IMR-90 (cell line): ENCODE measurements at regions not wholly inside any gene's neighbourhood (a gene's known extent, or its start where the extent isn't known, plus 50 kb on each side); places are given as distances from the start of the nearest gene placed in this dataset.

Source experiments
- ATAC-seq: fragments of 200-7000 bp; cut with Tn5 transposase; 2 replicates; pipeline ENCODE4 v1.9.1; 2020; ENCODE audit warnings: low read depth, mild to moderate bottlenecking, moderate library complexity
- BruUV-seq: library from RNA; stranded (reverse); fragments of 400-500 nt; replicated peaks from 2 replicates; lab custom pipeline; 2021; lab: Mats Ljungman, UMichigan
- CTCF ChIA-PET: fragments of 300-600 bp; formaldehyde crosslinking; extraction: SDS; loops from one replicate; lab custom pipeline; 2021; ENCODE audit warnings: antibody characterized with exemption; lab: Yijun Ruan, JAX
- POLR2A ChIA-PET: fragments of 300-600 bp; sonication (Branson Sonifier 250); formaldehyde crosslinking; loops from one replicate; lab custom pipeline; 2022; ENCODE audit warnings: antibody characterized with exemption; ENCODE audit not compliant: unreplicated experiment; lab: Charles Lee
- DNase-seq: peaks from one replicate; pipeline ENCODE4 v3.0.0; 2013
- H2AFZ ChIP-seq: replicated peaks from 2 replicates; pipeline ENCODE3; 2013; ENCODE audit warnings: low read length, mild to moderate bottlenecking; ENCODE audit not compliant: poor library complexity
- H2AK5ac ChIP-seq: 2 replicates; pipeline ENCODE4 v1.6.1; 2013; ENCODE audit warnings: low read depth, low read length, inconsistent platforms
- H2AK9ac ChIP-seq: replicated peaks from 2 replicates; pipeline ENCODE3; 2013; ENCODE audit warnings: mild to moderate bottlenecking, low read depth, low read length, moderate library complexity; ENCODE audit not compliant: poor library complexity
- H2BK120ac ChIP-seq: 2 replicates; pipeline ENCODE4 v1.6.1; 2013; ENCODE audit warnings: low read depth, low read length, inconsistent platforms
- H2BK15ac ChIP-seq: 3 replicates; pipeline ENCODE4 v1.6.1; 2013; ENCODE audit warnings: low read depth, low read length, inconsistent platforms
- H2BK20ac ChIP-seq: 2 replicates; pipeline ENCODE4 v1.6.1; 2013; ENCODE audit warnings: low read depth, mild to moderate bottlenecking, inconsistent platforms, low read length, moderate library complexity
- H2BK5ac ChIP-seq: 2 replicates; pipeline ENCODE4 v1.6.1; 2013; ENCODE audit warnings: mild to moderate bottlenecking, low read depth, low read length, inconsistent platforms; ENCODE audit not compliant: poor library complexity, severe bottlenecking
- H3K14ac ChIP-seq: replicated peaks from 2 replicates; pipeline ENCODE4 v1.6.1; 2013; ENCODE audit warnings: low read depth, low read length, inconsistent platforms
- H3K18ac ChIP-seq: 2 replicates; pipeline ENCODE4 v1.6.1; 2013; ENCODE audit warnings: low read depth, low read length, control low read depth
- H3K23ac ChIP-seq: 2 replicates; pipeline ENCODE4 v1.6.1; 2013; ENCODE audit warnings: low read depth, low read length, inconsistent platforms
- H3K27ac ChIP-seq: 2 replicates; pipeline ENCODE4 v1.5.1; 2013; ENCODE audit warnings: mild to moderate bottlenecking, control low read depth, low read length; ENCODE audit not compliant: insufficient read depth
- H3K27me3 ChIP-seq: 2 replicates; pipeline ENCODE4 v1.6.1; 2013; ENCODE audit warnings: low read length; ENCODE audit not compliant: control insufficient read depth, insufficient read depth
- H3K36me3 ChIP-seq: 2 replicates; pipeline ENCODE4 v1.6.1; 2013; ENCODE audit warnings: low read length, mixed read lengths; ENCODE audit not compliant: control insufficient read depth, insufficient read depth
- H3K4ac ChIP-seq: 2 replicates; pipeline ENCODE4 v1.6.1; 2013; ENCODE audit warnings: low read depth, low read length, inconsistent platforms
- H3K4me1 ChIP-seq: 2 replicates; pipeline ENCODE4 v1.6.1; 2013; ENCODE audit warnings: low read length, mixed read lengths; ENCODE audit not compliant: control insufficient read depth, insufficient read depth
- H3K4me2 ChIP-seq: 2 replicates; pipeline ENCODE4 v1.6.1; 2013; ENCODE audit warnings: low read depth, mild to moderate bottlenecking, control low read depth, low read length, moderate library complexity
- H3K4me3 ChIP-seq: 2 replicates; pipeline ENCODE4 v1.5.1; 2013; ENCODE audit warnings: low read depth, mild to moderate bottlenecking, control low read depth, low read length, moderate library complexity; ENCODE audit not compliant: insufficient read depth
- H3K56ac ChIP-seq: 2 replicates; pipeline ENCODE4 v1.6.1; 2013; ENCODE audit warnings: low read length, inconsistent platforms; ENCODE audit not compliant: insufficient read depth; ENCODE audit errors: extremely low read depth
- H3K79me1 ChIP-seq, 2 experiments: 2 replicates each; pipeline ENCODE4 v1.6.1; 2013; ENCODE audit warnings: low read length in 2 of 2, inconsistent platforms in 1 of 2, low read depth in 1 of 2
- H3K9ac ChIP-seq: 2 replicates; pipeline ENCODE4 v1.6.1; 2013; ENCODE audit warnings: low read depth, low read length, control low read depth
- H3K9me1 ChIP-seq: 2 replicates; pipeline ENCODE4 v1.6.1; 2013; ENCODE audit warnings: low read length, inconsistent platforms; ENCODE audit not compliant: insufficient read depth
- H3K9me3 ChIP-seq: 2 replicates; pipeline ENCODE4 v1.6.1; 2013; ENCODE audit warnings: low read length; ENCODE audit not compliant: control insufficient read depth, insufficient read depth
- H4K20me1 ChIP-seq: 2 replicates; pipeline ENCODE4 v1.6.1; 2013; ENCODE audit warnings: low read length, inconsistent platforms; ENCODE audit not compliant: insufficient read depth
- H4K5ac ChIP-seq: 2 replicates; pipeline ENCODE4 v1.6.1; 2013; ENCODE audit warnings: mild to moderate bottlenecking, low read depth, low read length, control low read depth
- H4K8ac ChIP-seq, 2 experiments: 2 replicates each; pipeline ENCODE4 v1.6.1; 2013; ENCODE audit warnings: low read depth in 2 of 2, low read length in 2 of 2, control low read depth in 1 of 2, inconsistent platforms in 1 of 2
- H4K91ac ChIP-seq: 2 replicates; pipeline ENCODE4 v1.6.1; 2013; ENCODE audit warnings: low read depth, low read length, inconsistent platforms; ENCODE audit not compliant: insufficient read depth
- BHLHE40 ChIP-seq: fragments of 150-350 bp; IDR thresholded peaks from 2 replicates; pipeline ENCODE4 v1.6.1; 2016; ENCODE audit warnings: mild to moderate bottlenecking, low read depth, low read length
- MAFK ChIP-seq: IDR thresholded peaks from 2 replicates; pipeline ENCODE4 v1.6.1; 2012; ENCODE audit warnings: low read depth, low read length, improper control_type of control experiment
- WGBS, 2 experiments: methylation state at CpG; one replicate each; pipeline versions ENCODE4 v1.1.5 to v1.1.7; 2013; ENCODE audit warnings: missing lambda C conversion rate in 2 of 2; ENCODE audit not compliant: insufficient read length in 1 of 2; ENCODE audit errors: extremely low coverage in 2 of 2; 5-methylcytosine and 5-hydroxymethylcytosine counted together
- dilution Hi-C: fragments of 300-500 bp; cut with HindIII; formaldehyde crosslinking; loops from one replicate; pipeline ENCODE4 v1.14.3; 2018; ENCODE audit warnings: low sequenced_read_pairs; ENCODE audit not compliant: unreplicated experiment
- in situ Hi-C: fragments of 300-500 bp; cut with MboI; formaldehyde crosslinking; loops from 3 replicates; pipeline ENCODE4 v1.14.3; 2019; ENCODE audit warnings: low sequenced_read_pairs, inconsistent platforms, mixed read lengths
- intact Hi-C: fragments of 100-400 bp; cut with micrococcal nuclease; formaldehyde crosslinking; loops from 2 replicates; pipeline ENCODE4 v1.10.0; 2022

DNA sequence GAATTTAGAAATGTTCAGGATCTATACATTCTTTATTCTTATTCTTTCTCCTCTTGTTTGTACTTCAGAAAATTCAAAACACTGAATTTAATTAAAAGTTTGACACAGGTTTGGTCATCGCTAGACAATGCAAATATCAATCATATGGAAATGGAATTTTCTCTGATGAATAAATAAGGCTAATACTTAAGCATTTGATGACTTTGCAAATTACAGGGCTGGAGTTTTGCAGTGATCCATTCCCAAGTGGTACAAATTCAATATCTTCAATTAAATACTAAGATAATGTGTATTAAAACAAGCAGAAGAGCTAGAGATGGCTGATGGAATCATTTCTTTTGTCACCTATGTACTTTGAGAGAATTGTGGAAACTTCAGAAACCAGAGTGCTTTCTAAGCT, 439.6 kb downstream of the DYNC2H1 start:
- Histone ChIP-seq H2BK20ac (no peak overlapping the region), H3K9ac (no peak overlapping the region), H3K56ac (no peak overlapping the region), H3K79me1 (no peaks in the 10 kb centered on the region), H3K4ac (no peak overlapping the region), H3K14ac (no peak overlapping the region), H3K23ac (no peak overlapping the region), H4K8ac (no peak overlapping the region), H4K91ac (no peak overlapping the region), H3K9me1 (0 out of 2 replicates have a peak, but pooled peaks cover 4% of the 10 kb centered on the region), H3K4me2 (no peak overlapping the region), H2AK9ac (no peak overlapping the region), H3K27ac (no peak overlapping the region), H3K4me3 (no peak overlapping the region), H2BK5ac (no peak overlapping the region), H3K4me1 (no peaks in the 10 kb centered on the region), H2BK15ac (no peak overlapping the region), H3K27me3 (no peaks in the 10 kb centered on the region), H3K9me3 (no peaks in the 10 kb centered on the region), H2AFZ (no peak overlapping the region), H3K36me3 (no peaks in the 10 kb centered on the region), H2BK120ac (no peak overlapping the region), H4K5ac (no peak overlapping the region), H2AK5ac (no peak overlapping the region), H4K20me1 (no peaks in the 10 kb centered on the region), H3K18ac (no peak overlapping the region)
- ATAC-seq: no peak
- no peak for DNase-seq
- POLR2A ChIA-PET: no interaction called here
- intact Hi-C loops: no loop called here
- dilution Hi-C loops: no loop called here
- no CpG with 5 or more reads among the region's 1 CpG for WGBS, 2 experiments
- no peak for TF ChIP-seq BHLHE40
- TF ChIP-seq MAFK: peak; percentile 71
- in situ Hi-C loops: no loop called here
- CTCF ChIA-PET: interaction anchor here (0.6 kb wide), 1 partner anchor 131 kb away, joined by 5 read pairs; no protein-coding TSS in a partner anchor
- BruUV-seq: no TSS peak
